CD4-positive, alpha-beta memory T cell (primary cell): ENCODE measurements at regions not wholly inside any gene's neighbourhood (a gene's known extent, or its start where the extent isn't known, plus 50 kb on each side); places are given as distances from the start of the nearest gene placed in this dataset.

Experiments used
- CTCF ChIA-PET: fragments of 350-600 bp; sonication (Branson Sonifier 250); formaldehyde crosslinking; loops from one replicate; lab custom pipeline; 2021; ENCODE audit warnings: inconsistent platforms; ENCODE audit not compliant: partially characterized antibody; lab: Charles Lee
- POLR2A ChIA-PET: fragments of 350-600 bp; sonication (Branson Sonifier 250); formaldehyde crosslinking; loops from one replicate; lab custom pipeline; 2021; ENCODE audit not compliant: partially characterized antibody; lab: Charles Lee
- DNase-seq, 5 donors: peaks; one replicate each; pipeline versions ENCODE4 v3.0.0 to v3.0.0-alpha.2; 2020 to 2022; ENCODE audit warnings: mixed read lengths in 1 of 5
- H3K27ac ChIP-seq: one replicate; pipeline ENCODE4 v1.7.0; 2013; ENCODE audit warnings: low read depth, low read length
- H3K27me3 ChIP-seq: 2 replicates; pipeline ENCODE4 v1.7.0; 2013; ENCODE audit warnings: mild to moderate bottlenecking, low read length, moderate library complexity; ENCODE audit not compliant: insufficient read depth
- H3K36me3 ChIP-seq: 2 replicates; pipeline ENCODE4 v1.7.0; 2013; ENCODE audit warnings: mild to moderate bottlenecking, low read length, moderate library complexity; ENCODE audit not compliant: insufficient read depth
- H3K4me1 ChIP-seq: 2 replicates; pipeline ENCODE4 v1.7.0; 2013; ENCODE audit warnings: mild to moderate bottlenecking, low read length, moderate library complexity; ENCODE audit not compliant: insufficient read depth
- H3K4me3 ChIP-seq, 2 donors: one replicate each; pipeline ENCODE4 v1.7.0; 2013; ENCODE audit warnings: low read length in 2 of 2, mild to moderate bottlenecking in 1 of 2
- H3K9me3 ChIP-seq, 2 donors: one replicate each; pipeline ENCODE4 v1.7.0; 2013; ENCODE audit warnings: low read length in 2 of 2, control low read depth in 1 of 2; ENCODE audit not compliant: control insufficient read depth in 1 of 2
- H3K27ac Mint-ChIP-seq, 7 donors: one replicate each; pipeline ENCODE4 v1.8.0; 2020 to 2021; ENCODE audit warnings: mixed read lengths in 7 of 7, mild to moderate bottlenecking in 6 of 7, inconsistent platforms in 3 of 7, moderate library complexity in 3 of 7
- H3K27me3 Mint-ChIP-seq, 2 donors: one replicate each; pipeline ENCODE4 v1.8.0; 2020 to 2021; ENCODE audit warnings: mixed read lengths in 2 of 2
- H3K36me3 Mint-ChIP-seq, 2 donors: one replicate each; pipeline ENCODE4 v1.8.0; 2020 to 2021; ENCODE audit warnings: mixed read lengths in 2 of 2, inconsistent platforms in 1 of 2, mild to moderate bottlenecking in 1 of 2
- H3K4me1 Mint-ChIP-seq, 4 donors: one replicate each; pipeline ENCODE4 v1.8.0; 2020 to 2021; ENCODE audit warnings: mixed read lengths in 4 of 4, mild to moderate bottlenecking in 1 of 4
- H3K4me3 Mint-ChIP-seq, 8 donors: one replicate each; pipeline ENCODE4 v1.8.0; 2020 to 2021; ENCODE audit warnings: mixed read lengths in 8 of 8, mild to moderate bottlenecking in 7 of 8, moderate library complexity in 6 of 8, inconsistent platforms in 3 of 8
- H3K9me3 Mint-ChIP-seq, 8 donors: one replicate each; pipeline ENCODE4 v1.8.0; 2020 to 2021; ENCODE audit warnings: mixed read lengths in 8 of 8, mild to moderate bottlenecking in 5 of 8, inconsistent platforms in 3 of 8, moderate library complexity in 1 of 8
- intact Hi-C: fragments of 100-400 bp; cut with micrococcal nuclease; formaldehyde crosslinking; loops from one replicate; pipeline ENCODE4 v1.15.1; 2023

DNA sequence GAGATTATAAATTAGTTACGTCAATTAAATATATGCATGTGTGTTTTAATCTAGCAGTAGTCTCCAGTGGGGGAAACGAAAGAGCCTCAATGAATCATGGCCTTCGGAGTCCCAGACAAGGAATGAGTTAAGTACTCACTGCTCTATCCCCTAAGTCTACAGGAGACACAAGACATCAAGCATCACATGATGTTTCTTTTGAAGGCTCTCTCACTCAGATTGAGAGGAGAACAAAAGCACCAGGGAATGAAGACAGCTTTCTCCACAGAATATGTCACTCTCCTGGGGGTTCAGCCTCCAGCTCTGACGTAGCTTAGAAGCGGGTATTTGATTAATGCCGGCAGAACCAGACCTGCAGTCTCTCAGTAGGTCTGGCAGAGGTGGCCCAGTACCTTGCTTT is 381.4 kb downstream of the ACTL7B start:
- no peak for DNase-seq
- Histone ChIP-seq H3K27me3 (no peaks in the 10 kb centered on the region), H3K36me3 (no peaks in the 10 kb centered on the region), H3K9me3 (no peaks in the 10 kb centered on the region), H3K4me3 (no peak overlapping the region), H3K27ac (no peak overlapping the region), H3K4me1 (no peaks in the 10 kb centered on the region)
- POLR2A ChIA-PET: no interaction called here
- CTCF ChIA-PET: no interaction called here
- no peak overlapping the region for H3K27ac Mint-ChIP-seq
- H3K4me1 Mint-ChIP-seq: no peaks in the 10 kb centered on the region
- peaks cover 0 to 5% (median 1%) of the 10 kb centered on the region in 8 donors for H3K9me3 Mint-ChIP-seq
- no peaks in the 10 kb centered on the region for H3K27me3 Mint-ChIP-seq
- intact Hi-C loops: no loop called here
- H3K36me3 Mint-ChIP-seq: no peaks in the 10 kb centered on the region
- H3K4me3 Mint-ChIP-seq: no peak overlapping the region

DNA sequence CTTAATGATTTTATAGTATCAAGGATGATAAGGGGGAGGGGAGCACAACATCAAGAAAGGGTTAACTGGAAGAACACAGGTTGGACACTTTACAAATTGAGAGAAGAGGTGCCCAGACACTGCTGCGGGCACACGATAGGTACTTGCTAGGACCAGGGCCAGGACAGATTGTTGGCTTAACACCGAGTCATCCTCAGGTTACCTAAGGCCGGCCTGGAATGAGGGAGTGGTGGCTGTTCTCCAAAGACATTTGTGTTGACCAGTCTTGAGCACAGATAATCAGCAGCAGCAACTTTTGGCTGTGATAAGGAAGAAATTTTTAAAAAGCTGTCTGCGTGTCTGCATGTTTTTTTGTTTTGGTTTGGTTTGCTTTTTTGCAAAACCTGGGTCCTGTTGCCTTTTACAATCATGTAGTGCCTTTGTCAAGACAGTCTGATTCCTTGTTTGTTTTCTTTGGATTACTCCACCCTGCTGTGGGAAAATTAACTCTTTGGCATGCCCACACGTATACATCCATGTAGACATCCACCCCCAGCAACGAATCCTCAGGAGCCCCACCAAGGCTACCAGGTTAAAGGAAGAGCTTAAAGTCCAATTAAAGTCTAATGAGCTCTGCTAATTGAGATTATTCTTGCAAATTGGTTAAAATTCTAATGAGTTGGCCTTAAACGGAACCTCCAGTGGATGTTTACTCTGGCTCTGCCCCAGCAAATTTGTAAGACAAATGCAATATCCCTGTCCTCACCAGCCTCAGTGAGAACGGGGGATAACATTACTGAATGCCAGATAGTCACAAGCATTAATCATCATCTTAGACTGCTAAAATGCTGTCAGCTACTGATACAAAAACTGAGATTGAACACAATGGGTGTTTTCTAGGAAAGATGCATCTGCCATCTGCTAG is 382.3 kb downstream of the ACTL7B start:
- Histone ChIP-seq H3K4me3 (no peak overlapping the region), H3K27ac (no peak overlapping the region), H3K4me1 (no peaks in the 10 kb centered on the region), H3K9me3 (no peaks in the 10 kb centered on the region), H3K27me3 (no peaks in the 10 kb centered on the region), H3K36me3 (no peaks in the 10 kb centered on the region)
- ChIA-PET POLR2A (no interaction called here), CTCF (no interaction called here)
- Mint-ChIP-seq H3K27ac (no peak overlapping the region), H3K27me3 (no peaks in the 10 kb centered on the region), H3K36me3 (no peaks in the 10 kb centered on the region), H3K4me1 (peaks cover 0 to 2% (median 0%) of the 10 kb centered on the region in 4 donors), H3K4me3 (no peak overlapping the region), H3K9me3 (peaks cover 0 to 11% (median 3%) of the 10 kb centered on the region in 8 donors)
- intact Hi-C loops: no loop called here
- DNase-seq: no peak

DNA sequence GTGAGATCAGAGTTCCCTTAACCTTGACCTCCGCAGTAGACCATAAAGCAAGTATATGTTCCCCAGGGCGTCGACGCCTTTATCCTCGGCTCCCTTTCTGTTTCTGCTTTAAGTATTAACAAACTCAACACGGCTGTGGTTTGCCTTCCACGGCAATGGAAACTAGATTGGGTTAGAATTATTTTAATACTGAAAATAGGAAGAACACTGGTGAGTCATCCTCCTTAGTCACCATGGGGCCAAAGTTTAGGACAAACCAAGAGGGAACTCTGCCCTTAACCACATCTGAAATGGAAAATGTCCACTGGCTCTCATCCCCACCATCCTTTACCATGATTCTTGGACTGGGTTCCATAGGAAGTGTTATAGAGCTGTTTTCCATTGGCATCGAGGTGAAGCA is 386.1 kb downstream of the ACTL7B start:
- Mint-ChIP-seq H3K27me3 (no peaks in the 10 kb centered on the region), H3K9me3 (peaks cover 0 to 11% (median 3%) of the 10 kb centered on the region in 8 donors), H3K4me3 (no peak overlapping the region), H3K27ac (no peak overlapping the region), H3K36me3 (no peaks in the 10 kb centered on the region), H3K4me1 (peaks cover 0 to 2% (median 0%) of the 10 kb centered on the region in 4 donors)
- DNase-seq: no peak
- CTCF ChIA-PET: no interaction called here
- no peak overlapping the region for H3K27ac ChIP-seq
- H3K4me1 ChIP-seq: no peaks in the 10 kb centered on the region
- H3K36me3 ChIP-seq: no peaks in the 10 kb centered on the region
- H3K9me3 ChIP-seq: no peaks in the 10 kb centered on the region
- H3K4me3 ChIP-seq: no peak overlapping the region
- intact Hi-C loops: no loop called here
- H3K27me3 ChIP-seq: no peaks in the 10 kb centered on the region
- POLR2A ChIA-PET: no interaction called here

DNA sequence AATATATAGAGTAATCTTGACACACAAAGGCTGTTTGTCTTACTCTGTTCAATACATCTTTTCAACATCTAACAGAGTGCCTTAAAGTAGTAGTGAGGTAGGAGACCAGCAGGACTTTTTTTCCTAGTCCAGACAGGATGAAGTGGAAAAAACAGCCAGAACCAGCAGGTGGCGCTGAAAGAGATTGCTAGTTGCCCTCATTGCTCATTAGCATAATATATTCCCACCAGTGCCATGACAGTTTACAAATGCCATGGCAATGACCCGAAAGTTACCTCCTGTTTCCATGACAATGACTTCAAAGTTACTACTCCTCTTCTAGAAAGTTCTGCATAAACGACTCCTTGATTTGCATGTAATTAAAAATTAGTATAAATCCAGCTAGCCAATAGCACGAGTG is 387.4 kb downstream of the ACTL7B start:
- Histone ChIP-seq H3K9me3 (no peaks in the 10 kb centered on the region), H3K4me1 (no peaks in the 10 kb centered on the region), H3K27ac (no peak overlapping the region), H3K27me3 (no peaks in the 10 kb centered on the region), H3K36me3 (no peaks in the 10 kb centered on the region), H3K4me3 (no peak overlapping the region)
- H3K4me3 Mint-ChIP-seq: no peak overlapping the region
- no peak for DNase-seq
- H3K4me1 Mint-ChIP-seq: peaks cover 0 to 2% (median 0%) of the 10 kb centered on the region in 4 donors
- H3K36me3 Mint-ChIP-seq: no peaks in the 10 kb centered on the region
- H3K27me3 Mint-ChIP-seq: no peaks in the 10 kb centered on the region
- H3K27ac Mint-ChIP-seq: no peak overlapping the region
- peaks cover 0 to 11% (median 2%) of the 10 kb centered on the region in 8 donors for H3K9me3 Mint-ChIP-seq
- CTCF ChIA-PET: no interaction called here
- intact Hi-C loops: no loop called here
- POLR2A ChIA-PET: no interaction called here

DNA sequence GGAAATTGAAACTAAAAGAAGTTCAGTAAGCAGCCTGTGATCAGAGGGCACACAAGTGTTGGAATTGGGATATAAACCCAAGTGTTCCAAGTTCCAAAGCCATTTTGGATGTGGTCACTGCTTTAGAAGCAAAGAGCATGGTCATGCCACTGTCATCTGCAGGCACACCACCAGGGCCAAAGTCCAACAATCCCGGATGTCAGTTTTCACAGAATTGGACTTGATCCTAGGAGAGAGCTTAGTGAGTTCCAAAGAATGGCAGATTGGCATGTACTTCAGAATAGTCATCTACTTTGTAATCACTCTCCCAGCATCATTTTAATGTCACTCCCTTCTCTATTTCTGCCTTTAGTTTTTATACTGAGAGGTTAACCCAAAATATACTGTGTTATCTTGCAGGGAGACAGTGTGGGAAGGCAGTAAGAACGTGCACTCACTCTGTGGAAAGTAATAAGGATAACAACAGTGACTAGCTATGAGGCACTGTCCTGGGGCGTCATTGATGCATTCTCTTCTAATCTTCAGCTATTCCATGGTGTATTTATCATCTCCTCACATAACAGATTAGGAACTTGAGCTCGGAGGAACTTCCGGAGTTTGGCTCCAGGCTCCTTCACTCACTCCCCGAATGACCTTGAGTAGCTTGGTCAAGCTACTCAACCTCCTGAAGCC is 388.0 kb downstream of the ACTL7B start:
- H3K27ac ChIP-seq: no peak overlapping the region
- no peak for DNase-seq
- Mint-ChIP-seq H3K4me1 (peaks cover 0 to 2% (median 0%) of the 10 kb centered on the region in 4 donors), H3K36me3 (no peaks in the 10 kb centered on the region), H3K27me3 (no peaks in the 10 kb centered on the region), H3K4me3 (no peak overlapping the region), H3K9me3 (peaks cover 0 to 11% (median 2%) of the 10 kb centered on the region in 8 donors), H3K27ac (no peak overlapping the region)
- H3K4me3 ChIP-seq: no peak overlapping the region
- no peaks in the 10 kb centered on the region for H3K4me1 ChIP-seq
- POLR2A ChIA-PET: no interaction called here
- no peaks in the 10 kb centered on the region for H3K36me3 ChIP-seq
- H3K27me3 ChIP-seq: no peaks in the 10 kb centered on the region
- CTCF ChIA-PET: no interaction called here
- intact Hi-C loops: no loop called here
- no peaks in the 10 kb centered on the region for H3K9me3 ChIP-seq

DNA sequence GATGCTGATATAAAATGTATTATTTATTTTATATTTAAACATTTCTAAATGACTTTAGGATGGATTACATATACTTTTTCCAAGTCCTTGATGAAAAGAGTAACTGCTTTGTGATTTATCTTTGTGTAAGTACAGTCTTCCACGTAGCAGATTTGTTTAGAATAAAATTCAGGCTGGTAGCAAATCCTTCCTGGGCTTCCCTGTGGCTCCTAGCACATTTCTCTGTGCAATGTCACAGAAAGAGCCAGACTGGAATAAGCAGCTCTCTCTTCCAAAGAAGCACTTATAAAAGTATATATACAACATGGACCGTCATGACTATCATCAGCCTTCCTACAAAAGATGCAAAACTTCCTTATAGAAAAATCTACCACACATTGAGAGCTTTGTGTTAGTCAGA is 388.6 kb downstream of the ACTL7B start:
- H3K36me3 Mint-ChIP-seq: no peaks in the 10 kb centered on the region
- H3K27ac Mint-ChIP-seq: no peak overlapping the region
- Histone ChIP-seq H3K36me3 (no peaks in the 10 kb centered on the region), H3K9me3 (no peaks in the 10 kb centered on the region), H3K27ac (no peak overlapping the region), H3K4me1 (no peaks in the 10 kb centered on the region), H3K4me3 (no peak overlapping the region), H3K27me3 (no peaks in the 10 kb centered on the region)
- no peak for DNase-seq
- intact Hi-C loops: no loop called here
- H3K27me3 Mint-ChIP-seq: no peaks in the 10 kb centered on the region
- H3K4me1 Mint-ChIP-seq: peaks cover 0 to 2% (median 0%) of the 10 kb centered on the region in 4 donors
- H3K9me3 Mint-ChIP-seq: peaks cover 0 to 7% (median 2%) of the 10 kb centered on the region in 8 donors
- POLR2A ChIA-PET: no interaction called here
- CTCF ChIA-PET: no interaction called here
- H3K4me3 Mint-ChIP-seq: no peak overlapping the region

DNA sequence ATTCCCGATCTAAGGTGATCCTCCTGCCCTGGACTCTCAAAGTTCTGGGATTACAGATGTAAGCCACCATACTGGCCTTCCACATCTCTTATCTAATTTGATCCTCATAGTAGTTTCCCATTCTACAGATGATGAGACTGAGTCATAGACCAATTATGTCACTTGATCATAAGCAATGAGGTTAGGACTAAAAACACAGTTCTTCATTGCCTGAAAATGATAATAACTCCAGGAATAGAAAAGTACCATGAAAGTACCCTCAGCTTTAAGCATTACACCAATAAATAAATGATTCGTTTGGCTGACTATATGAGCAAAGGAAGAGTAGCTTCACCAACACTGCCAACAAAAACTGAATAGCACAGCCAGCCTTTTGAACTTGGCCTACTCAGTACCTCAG is 389.5 kb downstream of the ACTL7B start:
- CTCF ChIA-PET: no interaction called here
- H3K4me1 ChIP-seq: no peaks in the 10 kb centered on the region
- peaks cover 0 to 2% (median 0%) of the 10 kb centered on the region in 4 donors for H3K4me1 Mint-ChIP-seq

More for the DNA sequence above, 389.5 kb downstream of the ACTL7B start:
- no peaks in the 10 kb centered on the region for H3K9me3 ChIP-seq
- Mint-ChIP-seq H3K9me3 (peaks cover 0 to 7% (median 0%) of the 10 kb centered on the region in 8 donors), H3K4me3 (no peak overlapping the region), H3K27ac (no peak overlapping the region), H3K27me3 (no peaks in the 10 kb centered on the region), H3K36me3 (no peaks in the 10 kb centered on the region)
- H3K36me3 ChIP-seq: no peaks in the 10 kb centered on the region
- intact Hi-C loops: no loop called here
- no peak for DNase-seq
- H3K27ac ChIP-seq: no peak overlapping the region
- H3K27me3 ChIP-seq: no peaks in the 10 kb centered on the region
- no peak overlapping the region for H3K4me3 ChIP-seq
- POLR2A ChIA-PET: no interaction called here
